WTC11 (cell line): ENCODE measurements at regions not wholly inside any gene's neighbourhood (a gene's known extent, or its start where the extent isn't known, plus 50 kb on each side); places are given as distances from the start of the nearest gene placed in this dataset.

Experiments
- ATAC-seq: fragments of 200-7000 bp; cut with Tn5 transposase; 2 replicates; pipeline ENCODE4 v1.10.0; 2021; ENCODE audit warnings: mild to moderate bottlenecking, moderate library complexity
- CTCF ChIA-PET: fragments of 300-600 bp; sonication (Branson Sonifier 250); formaldehyde crosslinking; loops from one replicate; lab custom pipeline; 2021; ENCODE audit warnings: antibody characterized with exemption; lab: Charles Lee
- POLR2A ChIA-PET: fragments of 350-600 bp; sonication (Branson Sonifier 250); formaldehyde crosslinking; loops from one replicate; lab custom pipeline; 2021; ENCODE audit warnings: antibody characterized with exemption; lab: Charles Lee
- DNase-seq: peaks from one replicate; pipeline ENCODE4 v3.0.0; 2021; ENCODE audit warnings: low spot score
- H3K27ac Mint-ChIP-seq: 2 replicates; pipeline ENCODE4 v1.8.0; 2021; ENCODE audit warnings: mixed read lengths
- H3K27me3 Mint-ChIP-seq: 2 replicates; pipeline ENCODE4 v1.8.0; 2021; ENCODE audit warnings: low read depth, mild to moderate bottlenecking, moderate library complexity, mixed read lengths
- H3K36me3 Mint-ChIP-seq: 2 replicates; pipeline ENCODE4 v1.8.0; 2021; ENCODE audit warnings: mixed read lengths
- H3K4me1 Mint-ChIP-seq: 2 replicates; pipeline ENCODE4 v1.8.0; 2022; ENCODE audit warnings: mixed read lengths
- H3K4me3 Mint-ChIP-seq: 2 replicates; pipeline ENCODE4 v1.8.0; 2021; ENCODE audit warnings: mild to moderate bottlenecking, moderate library complexity, mixed read lengths
- H3K9me3 Mint-ChIP-seq: 2 replicates; pipeline ENCODE4 v1.8.0; 2021; ENCODE audit warnings: mixed read lengths
- ESRRA ChIP-seq: sonication (generic); formaldehyde crosslinking; IDR thresholded peaks from 2 replicates; pipeline ENCODE4 v1.8.1; 2022; ENCODE audit warnings: mild to moderate bottlenecking, missing genetic modification reagents, borderline replicate concordance
- ETV6 ChIP-seq: sonication (generic); formaldehyde crosslinking; IDR thresholded peaks from 2 replicates; pipeline ENCODE4 v1.8.1; 2022; ENCODE audit warnings: mild to moderate bottlenecking, missing genetic modification reagents
- GRHL2 ChIP-seq: fragments of 250-450 bp; sonication (Bioruptor Pico); IDR thresholded peaks from 2 replicates; pipeline ENCODE4 v1.8.0; 2022; ENCODE audit warnings: mild to moderate bottlenecking, moderate library complexity; ENCODE audit not compliant: insufficient replicate concordance, severe bottlenecking
- MYBL2 ChIP-seq: sonication (generic); formaldehyde crosslinking; IDR thresholded peaks from 2 replicates; pipeline ENCODE4 v1.8.1; 2023; ENCODE audit warnings: mild to moderate bottlenecking, moderate library complexity, missing genetic modification reagents
- NFE2L1 ChIP-seq: sonication (generic); formaldehyde crosslinking; IDR thresholded peaks from 2 replicates; pipeline ENCODE4 v1.8.1; 2023; ENCODE audit warnings: missing genetic modification reagents
- NR1H2 ChIP-seq: sonication (generic); formaldehyde crosslinking; IDR thresholded peaks from 2 replicates; pipeline ENCODE4 v1.9.0; 2021; ENCODE audit warnings: mild to moderate bottlenecking, moderate library complexity, missing genetic modification reagents
- PREB ChIP-seq: sonication (generic); formaldehyde crosslinking; IDR thresholded peaks from 2 replicates; pipeline ENCODE4 v1.8.1; 2022; ENCODE audit warnings: mild to moderate bottlenecking, missing genetic modification reagents, moderate library complexity, borderline replicate concordance
- SMAD3 ChIP-seq: sonication (generic); formaldehyde crosslinking; IDR thresholded peaks from 2 replicates; pipeline ENCODE4 v1.8.0; 2022; ENCODE audit warnings: missing genetic modification reagents, mild to moderate bottlenecking, borderline replicate concordance
- USF1 ChIP-seq: sonication (generic); formaldehyde crosslinking; IDR thresholded peaks from 2 replicates; pipeline ENCODE4 v1.8.0; 2022; ENCODE audit warnings: mild to moderate bottlenecking, missing genetic modification reagents
- ZNF416 ChIP-seq: fragments of 250-450 bp; sonication (Bioruptor Pico); IDR thresholded peaks from 2 replicates; pipeline ENCODE4 v1.9.0; 2021; ENCODE audit warnings: mild to moderate bottlenecking, inconsistent platforms
- ZNF423 ChIP-seq: fragments of 250-450 bp; sonication (Bioruptor Pico); IDR thresholded peaks from 2 replicates; pipeline ENCODE4 v2.1.2; 2022; ENCODE audit warnings: mild to moderate bottlenecking, moderate library complexity
- ZNF671 ChIP-seq: fragments of 250-450 bp; sonication (Bioruptor Pico); IDR thresholded peaks from 2 replicates; pipeline ENCODE4 v1.8.0; 2021; ENCODE audit warnings: mild to moderate bottlenecking
- TF ChIP-seq, protein P1 (sequence below): sonication (generic); formaldehyde crosslinking; IDR thresholded peaks from 2 replicates; pipeline ENCODE4 v1.8.0; 2022; ENCODE audit warnings: mild to moderate bottlenecking, missing genetic modification reagents
- TF ChIP-seq, protein P2 (sequence below): sonication (generic); formaldehyde crosslinking; IDR thresholded peaks from 2 replicates; pipeline ENCODE4 v1.8.1; 2022; ENCODE audit warnings: low read depth, mild to moderate bottlenecking, moderate library complexity, missing genetic modification reagents, borderline replicate concordance
- TF ChIP-seq, protein P3 (sequence below): sonication (generic); formaldehyde crosslinking; IDR thresholded peaks from 2 replicates; pipeline ENCODE4 v1.8.1; 2023; ENCODE audit warnings: mild to moderate bottlenecking, missing genetic modification reagents
- TF ChIP-seq, protein P4 (sequence below): sonication (generic); formaldehyde crosslinking; conservative IDR thresholded peaks from 2 replicates; pipeline ENCODE4 v1.8.1; 2023; ENCODE audit warnings: mild to moderate bottlenecking, low read depth, missing genetic modification reagents, moderate library complexity
- TF ChIP-seq, protein P5 (sequence below): fragments of 250-450 bp; sonication (Bioruptor Pico); conservative IDR thresholded peaks from 2 replicates; pipeline ENCODE4 v1.9.0; 2021; ENCODE audit warnings: mild to moderate bottlenecking

GRCh38 chr5:135182675-135183074 lies 148.6 kb upstream of the PITX1 start (continued):
- TF ChIP-seq, protein P1, sequence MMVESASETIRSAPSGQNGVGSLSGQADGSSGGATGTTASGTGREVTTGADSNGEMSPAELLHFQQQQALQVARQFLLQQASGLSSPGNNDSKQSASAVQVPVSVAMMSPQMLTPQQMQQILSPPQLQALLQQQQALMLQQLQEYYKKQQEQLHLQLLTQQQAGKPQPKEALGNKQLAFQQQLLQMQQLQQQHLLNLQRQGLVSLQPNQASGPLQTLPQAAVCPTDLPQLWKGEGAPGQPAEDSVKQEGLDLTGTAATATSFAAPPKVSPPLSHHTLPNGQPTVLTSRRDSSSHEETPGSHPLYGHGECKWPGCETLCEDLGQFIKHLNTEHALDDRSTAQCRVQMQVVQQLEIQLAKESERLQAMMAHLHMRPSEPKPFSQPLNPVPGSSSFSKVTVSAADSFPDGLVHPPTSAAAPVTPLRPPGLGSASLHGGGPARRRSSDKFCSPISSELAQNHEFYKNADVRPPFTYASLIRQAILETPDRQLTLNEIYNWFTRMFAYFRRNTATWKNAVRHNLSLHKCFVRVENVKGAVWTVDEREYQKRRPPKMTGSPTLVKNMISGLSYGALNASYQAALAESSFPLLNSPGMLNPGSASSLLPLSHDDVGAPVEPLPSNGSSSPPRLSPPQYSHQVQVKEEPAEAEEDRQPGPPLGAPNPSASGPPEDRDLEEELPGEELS (CRISPR knock-in tag), result no peak
- TF ChIP-seq, all 79 proteins: peak for 0

DNA sequence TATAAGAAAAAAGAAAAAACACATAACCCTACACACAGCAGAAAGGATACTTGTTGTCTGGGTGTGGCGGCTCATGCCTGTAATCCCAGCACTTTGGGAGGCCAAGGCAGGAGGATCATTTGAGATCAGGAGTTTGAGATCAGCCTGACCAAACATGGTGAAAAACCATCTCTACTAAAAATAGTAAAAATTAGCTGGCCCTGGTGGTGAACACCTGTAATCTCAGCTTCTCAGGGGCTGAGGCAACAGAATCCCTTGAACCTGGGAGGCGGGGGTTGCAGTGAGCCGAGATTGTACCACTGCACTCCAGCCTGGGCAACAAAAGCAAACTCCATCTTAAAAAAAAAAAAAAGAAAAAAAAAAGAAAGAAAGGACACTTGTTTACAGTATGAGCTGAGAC lies 147.6 kb upstream of the PITX1 start:
- no peak for DNase-seq
- Mint-ChIP-seq H3K4me3 (no peak overlapping the region), H3K4me1 (peaks cover 5% of the 10 kb centered on the region), H3K27me3 (no peaks in the 10 kb centered on the region), H3K9me3 (no peaks in the 10 kb centered on the region), H3K27ac (no peak overlapping the region), H3K36me3 (no peaks in the 10 kb centered on the region)
- ATAC-seq, result no peak
- POLR2A ChIA-PET, result no interaction called here
- CTCF ChIA-PET, result interaction anchor here (4.0 kb wide), 1 partner anchor 9 kb away, joined by 36 read pairs; no protein-coding TSS in a partner anchor
- TF ChIP-seq GRHL2 (no peak), NFE2L1 (no peak), SMAD3 (no peak), ZNF671 (no peak), MYBL2 (CRISPR knock-in tag) (no peak), NR1H2 (CRISPR knock-in tag) (no peak), ZNF416 (CRISPR knock-in tag) (no peak), ZNF423 (CRISPR knock-in tag) (no peak), PREB (CRISPR knock-in tag) (no peak), USF1 (CRISPR knock-in tag) (no peak), ESRRA (CRISPR knock-in tag) (no peak), ETV6 (no peak)
- TF ChIP-seq, protein P2, sequence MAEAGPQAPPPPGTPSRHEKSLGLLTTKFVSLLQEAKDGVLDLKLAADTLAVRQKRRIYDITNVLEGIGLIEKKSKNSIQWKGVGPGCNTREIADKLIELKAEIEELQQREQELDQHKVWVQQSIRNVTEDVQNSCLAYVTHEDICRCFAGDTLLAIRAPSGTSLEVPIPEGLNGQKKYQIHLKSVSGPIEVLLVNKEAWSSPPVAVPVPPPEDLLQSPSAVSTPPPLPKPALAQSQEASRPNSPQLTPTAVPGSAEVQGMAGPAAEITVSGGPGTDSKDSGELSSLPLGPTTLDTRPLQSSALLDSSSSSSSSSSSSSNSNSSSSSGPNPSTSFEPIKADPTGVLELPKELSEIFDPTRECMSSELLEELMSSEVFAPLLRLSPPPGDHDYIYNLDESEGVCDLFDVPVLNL (CRISPR knock-in tag), result no peak
- TF ChIP-seq, all 79 proteins: peak for 0

DNA sequence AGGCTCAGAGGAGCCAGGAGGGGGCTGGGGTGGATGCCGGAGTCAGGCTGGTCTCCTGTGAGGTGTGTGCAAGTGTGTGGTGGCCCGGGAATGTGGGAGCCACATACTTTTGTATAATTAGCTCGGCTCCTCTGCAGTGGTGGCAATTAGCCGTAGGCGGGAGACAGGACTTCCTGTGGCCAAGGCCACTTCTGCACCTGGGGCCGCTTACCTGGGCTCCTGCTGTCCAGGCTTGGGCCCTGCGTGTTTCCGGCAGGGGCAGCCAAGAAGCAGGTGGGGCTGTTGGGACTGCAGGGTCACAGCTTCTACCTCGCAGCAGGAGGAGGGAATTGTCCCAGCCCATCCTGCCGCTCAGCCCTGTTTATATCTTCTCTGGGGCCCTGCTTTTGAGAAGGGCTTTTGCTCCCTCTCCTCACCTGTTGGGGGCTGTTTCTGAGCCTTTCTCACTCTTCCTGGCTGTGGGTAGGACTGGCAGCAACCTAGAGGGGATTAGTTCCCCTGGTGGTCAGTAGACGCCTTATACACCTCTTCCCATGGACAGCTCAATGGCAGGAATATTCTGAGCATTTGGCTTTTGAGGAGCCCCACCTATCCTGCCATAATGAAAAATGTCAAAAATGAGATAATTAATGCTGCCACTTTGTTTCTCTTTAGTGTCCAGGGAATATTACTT lies 145.4 kb upstream of the PITX1 start:
- no peaks in the 10 kb centered on the region for H3K27me3 Mint-ChIP-seq
- ChIA-PET POLR2A (no interaction called here), CTCF (interaction anchor here (0.5 to 4.0 kb wide), 17 partner anchors 9 to 262 kb away, joined by 3 to 36 read pairs (median 3); no protein-coding TSS in a partner anchor)
- H3K36me3 Mint-ChIP-seq, result no peaks in the 10 kb centered on the region
- no peak overlapping the region for H3K27ac Mint-ChIP-seq
- no peak overlapping the region for H3K4me3 Mint-ChIP-seq
- ATAC-seq (peak; percentile 90), DNase-seq (peak; percentile 28)
- H3K9me3 Mint-ChIP-seq, result no peaks in the 10 kb centered on the region
- peaks cover 4% of the 10 kb centered on the region for H3K4me1 Mint-ChIP-seq
- TF ChIP-seq PREB (CRISPR knock-in tag) (no peak), ZNF416 (CRISPR knock-in tag) (no peak)
- TF ChIP-seq, protein P3, sequence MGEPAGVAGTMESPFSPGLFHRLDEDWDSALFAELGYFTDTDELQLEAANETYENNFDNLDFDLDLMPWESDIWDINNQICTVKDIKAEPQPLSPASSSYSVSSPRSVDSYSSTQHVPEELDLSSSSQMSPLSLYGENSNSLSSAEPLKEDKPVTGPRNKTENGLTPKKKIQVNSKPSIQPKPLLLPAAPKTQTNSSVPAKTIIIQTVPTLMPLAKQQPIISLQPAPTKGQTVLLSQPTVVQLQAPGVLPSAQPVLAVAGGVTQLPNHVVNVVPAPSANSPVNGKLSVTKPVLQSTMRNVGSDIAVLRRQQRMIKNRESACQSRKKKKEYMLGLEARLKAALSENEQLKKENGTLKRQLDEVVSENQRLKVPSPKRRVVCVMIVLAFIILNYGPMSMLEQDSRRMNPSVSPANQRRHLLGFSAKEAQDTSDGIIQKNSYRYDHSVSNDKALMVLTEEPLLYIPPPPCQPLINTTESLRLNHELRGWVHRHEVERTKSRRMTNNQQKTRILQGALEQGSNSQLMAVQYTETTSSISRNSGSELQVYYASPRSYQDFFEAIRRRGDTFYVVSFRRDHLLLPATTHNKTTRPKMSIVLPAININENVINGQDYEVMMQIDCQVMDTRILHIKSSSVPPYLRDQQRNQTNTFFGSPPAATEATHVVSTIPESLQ, result no peak
- TF ChIP-seq, protein P4, sequence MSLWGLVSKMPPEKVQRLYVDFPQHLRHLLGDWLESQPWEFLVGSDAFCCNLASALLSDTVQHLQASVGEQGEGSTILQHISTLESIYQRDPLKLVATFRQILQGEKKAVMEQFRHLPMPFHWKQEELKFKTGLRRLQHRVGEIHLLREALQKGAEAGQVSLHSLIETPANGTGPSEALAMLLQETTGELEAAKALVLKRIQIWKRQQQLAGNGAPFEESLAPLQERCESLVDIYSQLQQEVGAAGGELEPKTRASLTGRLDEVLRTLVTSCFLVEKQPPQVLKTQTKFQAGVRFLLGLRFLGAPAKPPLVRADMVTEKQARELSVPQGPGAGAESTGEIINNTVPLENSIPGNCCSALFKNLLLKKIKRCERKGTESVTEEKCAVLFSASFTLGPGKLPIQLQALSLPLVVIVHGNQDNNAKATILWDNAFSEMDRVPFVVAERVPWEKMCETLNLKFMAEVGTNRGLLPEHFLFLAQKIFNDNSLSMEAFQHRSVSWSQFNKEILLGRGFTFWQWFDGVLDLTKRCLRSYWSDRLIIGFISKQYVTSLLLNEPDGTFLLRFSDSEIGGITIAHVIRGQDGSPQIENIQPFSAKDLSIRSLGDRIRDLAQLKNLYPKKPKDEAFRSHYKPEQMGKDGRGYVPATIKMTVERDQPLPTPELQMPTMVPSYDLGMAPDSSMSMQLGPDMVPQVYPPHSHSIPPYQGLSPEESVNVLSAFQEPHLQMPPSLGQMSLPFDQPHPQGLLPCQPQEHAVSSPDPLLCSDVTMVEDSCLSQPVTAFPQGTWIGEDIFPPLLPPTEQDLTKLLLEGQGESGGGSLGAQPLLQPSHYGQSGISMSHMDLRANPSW (CRISPR knock-in tag), result no peak
- TF ChIP-seq, protein P2 (CRISPR knock-in tag), result no peak
- TF ChIP-seq, protein P5, sequence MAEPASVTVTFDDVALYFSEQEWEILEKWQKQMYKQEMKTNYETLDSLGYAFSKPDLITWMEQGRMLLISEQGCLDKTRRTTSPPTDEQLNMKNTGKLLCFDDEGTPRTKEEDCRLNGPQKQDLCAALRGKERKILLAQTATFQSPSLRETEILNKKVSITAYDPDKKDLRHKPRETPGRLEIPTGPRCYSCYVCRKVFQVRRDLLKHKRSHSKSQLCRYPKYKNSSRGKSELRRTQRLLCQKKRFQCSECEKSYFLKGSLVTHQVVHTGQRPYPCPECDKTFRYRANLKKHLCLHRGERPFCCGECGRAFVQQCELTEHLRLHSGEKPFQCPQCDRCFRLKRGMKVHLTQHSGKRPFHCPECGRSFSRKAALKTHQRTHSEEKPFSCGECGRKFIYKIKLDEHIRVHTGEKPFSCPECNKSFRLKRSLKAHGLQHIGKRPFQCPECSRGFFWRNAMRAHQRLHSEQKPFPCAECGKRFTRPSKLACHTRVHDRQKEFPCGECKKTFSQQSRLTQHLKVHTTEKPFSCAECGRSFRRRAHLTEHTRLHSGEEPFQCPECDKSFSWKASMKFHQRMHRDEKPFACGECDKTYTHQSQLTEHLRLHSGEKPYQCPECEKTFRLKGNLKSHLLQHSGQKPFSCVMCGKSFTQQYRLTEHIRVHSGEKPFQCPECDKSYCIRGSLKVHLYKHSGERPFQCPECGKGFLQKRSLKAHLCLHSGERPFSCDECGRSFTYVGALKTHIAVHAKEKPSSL, result no peak
